PC-9 (cell line): ENCODE measurements at regions not wholly inside any gene's neighbourhood (a gene's known extent, or its start where the extent isn't known, plus 50 kb on each side); places are given as distances from the start of the nearest gene placed in this dataset.

Experiments
- CTCF ChIP-seq: fragments of 200-600 bp; sonication (generic); conservative IDR thresholded peaks from 2 replicates; pipeline ENCODE4 v1.6.1; 2017; ENCODE audit warnings: mixed run types, antibody characterized with exemption, mild to moderate bottlenecking, moderate library complexity
- EZH2 ChIP-seq: fragments of 200-600 bp; sonication (generic); IDR thresholded peaks from 2 replicates; pipeline ENCODE4 v1.8.0; 2017; ENCODE audit warnings: antibody characterized with exemption, low read depth

- TF ChIP-seq CTCF (no peak), EZH2 (no peak)
Observed at GRCh38 chr14:65888677-65889076, 476.1 kb downstream of the FUT8 start.
